Amygdala (tissue), 56 donors: ENCODE measurements at regions not wholly inside any gene's neighbourhood (a gene's known extent, or its start where the extent isn't known, plus 50 kb on each side); places are given as distances from the start of the nearest gene placed in this dataset.

Experiments
- DNase-seq, 56 donors: peaks; one replicate each; lab custom pipeline; 2025; lab: John Stamatoyannopoulos, UW

- DNase-seq = no peak
Observed at GRCh38 chr4:122300776-122301175, 78.0 kb upstream of the ADAD1 start.

- DNase-seq = no peak
Observed at GRCh38 chr4:122305853-122306252, 73.0 kb upstream of the ADAD1 start.

GRCh38 chr4:122309988-122310626 is 68.7 kb upstream of the ADAD1 start:
- no peak for DNase-seq

GRCh38 chr4:122313006-122313646 is 65.7 kb upstream of the ADAD1 start:
- no peak for DNase-seq

GRCh38 chr4:122326908-122327307 is 51.9 kb upstream of the ADAD1 start:
- DNase-seq = no peak

GRCh38 chr4:122328893-122329292 is 49.9 kb upstream of the ADAD1 start:
- no peak for DNase-seq
